ENCODE measurements at regions not wholly inside any gene's neighbourhood (a gene's known extent, or its start where the extent isn't known, plus 50 kb on each side); places are given as distances from the start of the nearest gene placed in this dataset.

DNA sequence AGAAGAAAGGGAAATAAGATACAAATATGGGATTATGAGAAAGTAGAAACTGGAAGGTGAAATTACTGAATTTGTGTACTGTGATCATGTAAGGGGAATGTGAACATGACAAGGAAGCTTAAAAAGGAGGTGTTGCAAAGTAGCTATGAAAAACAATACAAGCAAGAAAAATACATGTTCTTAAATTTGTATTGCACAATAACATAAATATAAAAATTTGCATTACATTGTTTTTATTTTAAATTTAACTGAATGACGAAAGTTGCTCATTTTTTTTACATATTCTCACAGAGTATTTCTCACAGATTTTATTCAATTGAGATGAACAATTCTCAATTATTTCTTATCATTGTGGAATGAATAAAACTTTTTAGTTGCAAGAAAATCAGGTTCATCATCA is 874.8 kb downstream of the AMY1C start:
- TF ChIP-seq, protein P1, sequence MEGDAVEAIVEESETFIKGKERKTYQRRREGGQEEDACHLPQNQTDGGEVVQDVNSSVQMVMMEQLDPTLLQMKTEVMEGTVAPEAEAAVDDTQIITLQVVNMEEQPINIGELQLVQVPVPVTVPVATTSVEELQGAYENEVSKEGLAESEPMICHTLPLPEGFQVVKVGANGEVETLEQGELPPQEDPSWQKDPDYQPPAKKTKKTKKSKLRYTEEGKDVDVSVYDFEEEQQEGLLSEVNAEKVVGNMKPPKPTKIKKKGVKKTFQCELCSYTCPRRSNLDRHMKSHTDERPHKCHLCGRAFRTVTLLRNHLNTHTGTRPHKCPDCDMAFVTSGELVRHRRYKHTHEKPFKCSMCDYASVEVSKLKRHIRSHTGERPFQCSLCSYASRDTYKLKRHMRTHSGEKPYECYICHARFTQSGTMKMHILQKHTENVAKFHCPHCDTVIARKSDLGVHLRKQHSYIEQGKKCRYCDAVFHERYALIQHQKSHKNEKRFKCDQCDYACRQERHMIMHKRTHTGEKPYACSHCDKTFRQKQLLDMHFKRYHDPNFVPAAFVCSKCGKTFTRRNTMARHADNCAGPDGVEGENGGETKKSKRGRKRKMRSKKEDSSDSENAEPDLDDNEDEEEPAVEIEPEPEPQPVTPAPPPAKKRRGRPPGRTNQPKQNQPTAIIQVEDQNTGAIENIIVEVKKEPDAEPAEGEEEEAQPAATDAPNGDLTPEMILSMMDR (IDR thresholded peaks at IDR 0.05): no peak
- no peak for TF ChIP-seq POLR2A (IDR thresholded peaks at IDR 0.05)

All from testis (tissue), 2 donors.